Activated naive CD4-positive, alpha-beta T cell treated with anti-CD3 and anti-CD28 coated beads, Interleukin-2, amount 10 ng/mL, durations not matched to agents 7 days and 5 days (primary cell): ENCODE measurements at regions not wholly inside any gene's neighbourhood (a gene's known extent, or its start where the extent isn't known, plus 50 kb on each side); places are given as distances from the start of the nearest gene placed in this dataset.
"Not testable (repeated sequence)": the region's sequence is repeated elsewhere in the genome, so short reads cannot be mapped to it uniquely, and the experiment has no call there.

Source experiments
- CTCF ChIA-PET: fragments of 350-600 bp; sonication (Branson Sonifier 250); formaldehyde crosslinking; loops from one replicate; lab custom pipeline; 2021; ENCODE audit warnings: antibody characterized with exemption; lab: Charles Lee
- DNase-seq: peaks from one replicate; pipeline ENCODE4 v3.0.0-alpha.2; 2020
- H3K27ac Mint-ChIP-seq: one replicate; pipeline ENCODE4 v1.8.0; 2021; ENCODE audit warnings: mild to moderate bottlenecking, moderate library complexity, mixed read lengths
- H3K27me3 Mint-ChIP-seq: one replicate; pipeline ENCODE4 v1.8.0; 2021; ENCODE audit warnings: mild to moderate bottlenecking, mixed read lengths
- H3K36me3 Mint-ChIP-seq: one replicate; pipeline ENCODE4 v1.8.0; 2021; ENCODE audit warnings: mixed read lengths
- H3K4me1 Mint-ChIP-seq: one replicate; pipeline ENCODE4 v1.8.0; 2021; ENCODE audit warnings: mixed read lengths
- H3K4me3 Mint-ChIP-seq: one replicate; pipeline ENCODE4 v1.8.0; 2021; ENCODE audit warnings: mild to moderate bottlenecking, moderate library complexity, mixed read lengths
- H3K9me3 Mint-ChIP-seq: one replicate; pipeline ENCODE4 v1.8.0; 2021; ENCODE audit warnings: mixed read lengths

DNA sequence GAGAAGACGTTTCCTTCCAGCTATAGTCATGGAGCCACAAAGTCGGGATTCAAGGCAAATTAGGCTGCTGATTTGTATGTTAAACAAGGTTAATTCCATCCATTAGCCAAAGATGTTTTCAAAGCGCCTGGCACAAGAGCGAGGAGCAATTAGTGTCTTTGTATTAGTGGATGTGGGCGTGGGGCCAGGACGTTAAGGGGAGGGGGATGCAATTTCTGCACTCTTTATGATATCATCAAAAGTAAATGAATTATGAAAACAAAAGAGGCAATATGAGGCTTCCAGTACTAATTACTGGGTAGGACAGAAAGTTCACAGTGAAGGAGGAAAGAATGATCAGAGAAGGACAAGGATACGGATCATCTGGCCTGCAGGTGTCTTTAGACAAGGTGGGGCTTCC lies 230.9 kb upstream of the MSX2 start:
- Mint-ChIP-seq H3K4me1 (no peaks in the 10 kb centered on the region), H3K4me3 (no peak overlapping the region), H3K36me3 (no peaks in the 10 kb centered on the region), H3K27ac (no peak overlapping the region), H3K27me3 (no peaks in the 10 kb centered on the region), H3K9me3 (peaks cover 6% of the 10 kb centered on the region)
- no peak for DNase-seq
- CTCF ChIA-PET = no interaction called here

GRCh38 chr5:174497939-174498338 lies 226.4 kb upstream of the MSX2 start:
- DNase-seq, CTCF ChIA-PET, H3K4me1 Mint-ChIP-seq, H3K27me3 Mint-ChIP-seq, H3K4me3 Mint-ChIP-seq, H3K27ac Mint-ChIP-seq, H3K36me3 Mint-ChIP-seq: not testable (repeated sequence)
- H3K9me3 Mint-ChIP-seq = peaks cover 16% of the 10 kb centered on the region

DNA sequence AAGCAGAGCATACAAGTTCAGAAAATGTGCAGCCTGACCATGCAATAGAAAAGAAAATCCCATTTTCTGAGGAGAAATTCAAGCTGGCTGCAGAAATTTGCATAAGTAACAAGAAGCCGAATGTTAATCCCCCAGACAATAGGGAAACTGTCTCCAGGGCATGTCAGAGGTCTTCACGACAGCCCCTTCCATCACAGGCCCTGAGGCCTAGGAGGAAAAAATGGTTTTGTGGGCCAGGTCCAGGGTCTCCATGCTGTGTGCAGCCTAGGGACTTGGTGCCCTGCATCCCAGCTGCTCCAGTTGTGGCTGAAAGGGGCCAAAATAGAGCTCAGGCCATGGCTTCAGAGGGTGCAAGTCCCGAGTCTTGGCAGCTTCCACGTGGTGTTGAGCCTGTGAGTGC lies 225.8 kb upstream of the MSX2 start:
- peaks cover 16% of the 10 kb centered on the region for H3K9me3 Mint-ChIP-seq
- DNase-seq, H3K4me1 Mint-ChIP-seq, H3K4me3 Mint-ChIP-seq, H3K27me3 Mint-ChIP-seq, H3K27ac Mint-ChIP-seq, H3K36me3 Mint-ChIP-seq, CTCF ChIA-PET: not testable (repeated sequence)

DNA sequence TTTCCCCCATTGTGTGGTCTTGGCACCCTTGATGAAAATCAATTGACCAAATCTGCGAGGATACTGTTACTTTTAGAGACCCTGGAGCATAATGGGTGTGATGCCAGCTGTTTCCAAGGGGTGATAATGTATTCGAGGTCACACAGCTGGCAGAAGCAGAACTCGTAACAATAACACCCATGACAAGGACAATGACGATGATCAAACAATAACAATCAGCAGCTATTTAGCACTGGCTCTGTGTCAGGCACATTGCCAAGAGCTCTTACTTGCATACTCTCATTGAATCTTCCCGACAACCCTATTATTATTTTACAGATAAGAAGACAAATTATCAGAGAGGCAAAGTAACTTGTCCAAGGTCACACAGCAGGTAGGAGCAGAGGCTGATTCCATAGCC lies 223.7 kb upstream of the MSX2 start:
- CTCF ChIA-PET = no interaction called here
- Mint-ChIP-seq H3K27ac (no peak overlapping the region), H3K9me3 (peaks cover 16% of the 10 kb centered on the region), H3K4me3 (no peak overlapping the region), H3K4me1 (no peaks in the 10 kb centered on the region), H3K27me3 (peaks cover 3% of the 10 kb centered on the region), H3K36me3 (no peaks in the 10 kb centered on the region)
- DNase-seq = no peak

- DNase-seq = no peak
- CTCF ChIA-PET = no interaction called here
- H3K9me3 Mint-ChIP-seq = peaks cover 16% of the 10 kb centered on the region
- H3K4me1 Mint-ChIP-seq = no peaks in the 10 kb centered on the region
- H3K27ac Mint-ChIP-seq = no peak overlapping the region
- H3K4me3 Mint-ChIP-seq = no peak overlapping the region
- H3K27me3 Mint-ChIP-seq = peaks cover 3% of the 10 kb centered on the region
- no peaks in the 10 kb centered on the region for H3K36me3 Mint-ChIP-seq
Measured at GRCh38 chr5:174501461-174502069, 222.8 kb upstream of the MSX2 start.

- Mint-ChIP-seq H3K27ac (no peak overlapping the region), H3K4me3 (no peak overlapping the region), H3K9me3 (peaks cover 15% of the 10 kb centered on the region), H3K27me3 (peaks cover 3% of the 10 kb centered on the region), H3K4me1 (no peaks in the 10 kb centered on the region), H3K36me3 (no peaks in the 10 kb centered on the region)
- CTCF ChIA-PET = no interaction called here
- no peak for DNase-seq
Measured at GRCh38 chr5:174503086-174503460, 221.3 kb upstream of the MSX2 start.

- Mint-ChIP-seq H3K36me3 (no peaks in the 10 kb centered on the region), H3K4me3 (no peak overlapping the region), H3K4me1 (no peaks in the 10 kb centered on the region), H3K9me3 (peaks cover 11% of the 10 kb centered on the region), H3K27ac (no peak overlapping the region), H3K27me3 (peaks cover 3% of the 10 kb centered on the region)
- no peak for DNase-seq
- CTCF ChIA-PET = no interaction called here
Measured at GRCh38 chr5:174503461-174504265, 220.7 kb upstream of the MSX2 start.

DNA sequence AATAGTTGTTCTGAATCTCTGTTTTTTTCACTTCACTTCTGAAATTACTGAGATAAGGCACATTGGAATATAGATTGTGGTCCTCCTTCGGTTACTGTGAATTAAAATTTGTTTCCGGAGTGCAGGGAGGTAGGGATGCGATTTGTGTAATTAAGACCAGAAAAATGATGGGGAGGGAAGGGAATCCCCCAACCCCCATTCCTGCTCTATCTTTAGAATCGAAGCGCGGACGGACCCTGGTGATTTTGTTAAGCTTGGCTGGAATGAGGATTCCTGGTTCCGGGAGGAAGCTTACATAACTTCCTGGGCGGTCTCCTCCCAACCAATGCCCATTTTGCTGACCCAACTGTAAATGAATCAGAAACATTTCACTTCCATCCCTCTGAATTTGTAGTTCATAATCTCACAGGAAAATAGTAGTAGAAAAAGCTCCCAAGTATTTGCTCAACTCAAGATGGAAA lies 220.1 kb upstream of the MSX2 start:
- peaks cover 11% of the 10 kb centered on the region for H3K9me3 Mint-ChIP-seq
- H3K27ac Mint-ChIP-seq = no peak overlapping the region
- no peak overlapping the region for H3K4me3 Mint-ChIP-seq
- no peaks in the 10 kb centered on the region for H3K4me1 Mint-ChIP-seq
- DNase-seq = no peak
- H3K36me3 Mint-ChIP-seq = no peaks in the 10 kb centered on the region
- H3K27me3 Mint-ChIP-seq = peaks cover 3% of the 10 kb centered on the region
- CTCF ChIA-PET = no interaction called here

GRCh38 chr5:174505621-174506020 lies 218.8 kb upstream of the MSX2 start:
- no peak overlapping the region for H3K4me3 Mint-ChIP-seq
- no peaks in the 10 kb centered on the region for H3K36me3 Mint-ChIP-seq
- H3K27me3 Mint-ChIP-seq = peaks cover 3% of the 10 kb centered on the region
- no peak overlapping the region for H3K27ac Mint-ChIP-seq
- CTCF ChIA-PET = no interaction called here
- H3K4me1 Mint-ChIP-seq = no peaks in the 10 kb centered on the region
- peaks cover 4% of the 10 kb centered on the region for H3K9me3 Mint-ChIP-seq
- no peak for DNase-seq

DNA sequence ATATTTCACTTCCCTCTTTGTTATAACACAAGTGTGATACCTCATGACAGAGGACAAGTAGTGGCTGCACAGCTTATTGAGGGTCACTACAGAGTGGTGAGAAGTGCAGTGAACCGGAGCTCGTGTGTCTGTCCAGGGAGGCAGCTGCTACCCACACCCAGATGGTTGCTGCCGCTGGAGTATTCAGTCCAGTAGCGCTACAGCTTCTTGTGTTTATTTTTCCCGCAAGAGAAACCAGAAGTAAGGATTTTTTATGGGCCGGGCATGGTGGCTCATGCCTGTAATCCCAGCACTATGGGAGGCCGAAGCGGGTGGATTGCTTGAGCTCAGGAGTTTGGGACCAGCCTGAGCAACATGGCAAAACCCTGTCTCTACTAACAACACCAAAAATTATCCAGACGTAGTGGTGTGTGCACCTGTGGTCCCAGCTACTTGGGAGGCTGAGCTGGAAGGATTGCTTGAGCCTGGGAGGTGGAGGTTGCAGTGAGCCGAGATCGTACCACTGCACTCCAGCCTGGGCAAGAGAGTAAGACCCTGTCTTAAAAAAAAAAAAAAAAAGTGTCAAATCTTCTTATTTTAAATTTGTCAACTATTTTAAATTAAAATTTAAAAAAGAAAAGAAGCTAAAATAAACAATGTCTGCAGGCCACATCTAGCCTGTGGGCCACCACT lies 213.5 kb upstream of the MSX2 start:
- DNase-seq, H3K36me3 Mint-ChIP-seq, H3K9me3 Mint-ChIP-seq, H3K4me1 Mint-ChIP-seq, CTCF ChIA-PET, H3K4me3 Mint-ChIP-seq, H3K27ac Mint-ChIP-seq, H3K27me3 Mint-ChIP-seq: not testable (repeated sequence)

- Mint-ChIP-seq H3K4me1 (no peaks in the 10 kb centered on the region), H3K9me3 (peaks cover 2% of the 10 kb centered on the region), H3K27me3 (no peaks in the 10 kb centered on the region), H3K27ac (no peak overlapping the region), H3K36me3 (no peaks in the 10 kb centered on the region), H3K4me3 (no peak overlapping the region)
- DNase-seq = no peak
- CTCF ChIA-PET = no interaction called here
Measured at GRCh38 chr5:174511714-174512253, 212.6 kb upstream of the MSX2 start.

GRCh38 chr5:174514325-174514724 lies 210.1 kb upstream of the MSX2 start:
- Mint-ChIP-seq H3K4me3 (no peak overlapping the region), H3K27ac (no peak overlapping the region), H3K27me3 (no peaks in the 10 kb centered on the region), H3K36me3 (no peaks in the 10 kb centered on the region), H3K9me3 (no peaks in the 10 kb centered on the region), H3K4me1 (no peaks in the 10 kb centered on the region)
- CTCF ChIA-PET = no interaction called here
- no peak for DNase-seq

DNA sequence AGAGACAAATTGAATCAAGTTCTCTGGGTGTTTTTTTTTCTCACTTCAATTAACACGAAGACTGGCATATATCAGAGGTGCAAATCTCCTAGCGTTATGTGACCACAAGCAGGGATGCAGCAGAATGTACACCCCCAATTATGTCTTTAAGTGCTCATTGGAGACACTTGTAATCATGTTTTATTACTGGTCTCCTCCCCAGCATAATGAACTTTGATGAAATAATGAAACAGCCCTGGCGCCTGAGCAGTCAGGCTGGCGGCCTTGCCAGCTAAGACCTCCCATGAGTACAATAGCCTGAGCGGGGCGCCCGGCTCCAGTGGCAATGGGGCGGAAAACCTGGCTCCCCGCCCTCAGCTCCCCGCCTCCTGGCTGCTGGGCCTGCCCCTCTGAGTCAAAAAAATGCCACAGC lies 209.4 kb upstream of the MSX2 start:
- Mint-ChIP-seq H3K4me3 (no peak overlapping the region), H3K36me3 (no peaks in the 10 kb centered on the region), H3K9me3 (no peaks in the 10 kb centered on the region), H3K4me1 (no peaks in the 10 kb centered on the region), H3K27ac (no peak overlapping the region), H3K27me3 (no peaks in the 10 kb centered on the region)
- DNase-seq = no peak
- CTCF ChIA-PET = no interaction called here

DNA sequence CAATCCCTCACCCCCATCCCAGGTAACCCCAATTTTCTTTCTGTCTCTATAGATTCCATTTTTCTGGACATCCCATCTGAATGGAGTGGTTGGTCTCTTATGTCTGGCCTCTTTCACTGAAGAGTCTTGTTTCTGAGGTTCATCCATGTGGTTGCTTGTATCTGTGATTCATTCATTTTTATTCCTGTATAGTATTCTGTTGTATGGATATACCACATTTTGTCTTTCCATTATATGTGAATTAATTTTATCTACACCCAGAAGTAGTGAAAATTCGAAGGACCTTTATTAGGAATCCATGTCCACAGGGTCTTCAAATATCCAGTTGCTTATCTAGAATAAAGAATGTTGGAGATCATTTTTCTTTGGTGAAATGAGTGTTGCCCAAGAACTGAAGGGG lies 207.6 kb upstream of the MSX2 start:
- Mint-ChIP-seq H3K36me3 (no peaks in the 10 kb centered on the region), H3K4me1 (no peaks in the 10 kb centered on the region), H3K27me3 (peaks cover under 1% of the 10 kb centered on the region), H3K4me3 (no peak overlapping the region), H3K27ac (no peak overlapping the region), H3K9me3 (no peaks in the 10 kb centered on the region)
- DNase-seq = no peak
- CTCF ChIA-PET = no interaction called here

DNA sequence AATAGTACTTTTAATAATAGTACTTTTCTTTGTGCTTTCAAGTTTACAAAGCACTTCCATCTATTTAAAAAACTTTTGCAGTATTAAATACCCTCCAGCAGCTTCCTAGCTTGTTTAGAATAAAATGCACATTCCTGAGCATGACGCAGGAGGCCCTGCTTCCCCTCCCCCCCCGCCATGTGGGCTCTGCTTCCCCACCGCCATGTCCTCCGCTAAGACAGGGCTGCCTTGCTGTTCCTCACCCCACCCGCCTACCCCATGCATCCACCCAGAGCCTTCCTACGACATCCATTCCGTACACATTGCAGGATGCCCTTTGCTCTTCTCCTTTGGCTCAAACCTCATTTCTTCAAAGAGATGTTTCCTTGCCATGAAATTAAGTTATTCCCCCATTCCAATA lies 205.9 kb upstream of the MSX2 start:
- H3K36me3 Mint-ChIP-seq = no peaks in the 10 kb centered on the region
- DNase-seq = no peak
- H3K27me3 Mint-ChIP-seq = peaks cover 5% of the 10 kb centered on the region
- no peak overlapping the region for H3K27ac Mint-ChIP-seq
- no peak overlapping the region for H3K4me3 Mint-ChIP-seq
- H3K9me3 Mint-ChIP-seq = no peaks in the 10 kb centered on the region
- H3K4me1 Mint-ChIP-seq = no peaks in the 10 kb centered on the region
- CTCF ChIA-PET = no interaction called here
